Suprapubic skin (tissue), 4 donors: ENCODE measurements at regions not wholly inside any gene's neighbourhood (a gene's known extent, or its start where the extent isn't known, plus 50 kb on each side); places are given as distances from the start of the nearest gene placed in this dataset.

Experiments used
- DNase-seq, 2 donors: peaks; one replicate each; pipeline ENCODE4 v3.0.0-alpha.2; 2019; ENCODE audit warnings: low spot score in 2 of 2
- H3K27ac ChIP-seq: fragments of 200-600 bp; sonication (generic); one replicate; pipeline ENCODE4 v1.5.1; 2019
- H3K27me3 ChIP-seq: fragments of 200-600 bp; sonication (generic); one replicate; pipeline ENCODE4 v1.5.1; 2019
- H3K36me3 ChIP-seq: fragments of 200-600 bp; sonication (generic); one replicate; pipeline ENCODE4 v1.5.1; 2019
- H3K4me1 ChIP-seq: fragments of 200-600 bp; sonication (generic); one replicate; pipeline ENCODE4 v1.5.1; 2019
- H3K4me3 ChIP-seq: fragments of 200-600 bp; sonication (generic); one replicate; pipeline ENCODE4 v1.5.1; 2019; ENCODE audit warnings: mild to moderate bottlenecking
- H3K9me3 ChIP-seq: fragments of 200-600 bp; sonication (generic); one replicate; pipeline ENCODE4 v1.5.1; 2019
- CTCF ChIP-seq, 2 donors: fragments of 200-600 bp in 1 of 2; fragments of 450-650 bp in 1 of 2; sonication (generic) in 1 of 2; IDR thresholded peaks; one replicate each; pipeline ENCODE4 v1.5.1; 2016 to 2019; ENCODE audit warnings: antibody characterized with exemption in 2 of 2, mild to moderate bottlenecking in 1 of 2, moderate library complexity in 1 of 2
- EP300 ChIP-seq: sonication (generic); formaldehyde crosslinking; IDR thresholded peaks from one replicate; pipeline ENCODE4 v1.6.1; 2017; ENCODE audit warnings: antibody characterized with exemption
- POLR2A ChIP-seq, 2 donors: fragments of 450-650 bp; IDR thresholded peaks; one replicate each; pipeline ENCODE4 v1.6.1; 2017; ENCODE audit warnings: antibody characterized with exemption in 2 of 2, mild to moderate bottlenecking in 2 of 2, moderate library complexity in 2 of 2
- POLR2AphosphoS5 ChIP-seq, 3 donors: sonication (generic); formaldehyde crosslinking; IDR thresholded peaks; one replicate each; pipeline ENCODE4 v1.6.1; 2017; ENCODE audit warnings: antibody characterized with exemption in 3 of 3
- WGBS: methylation state at CpG from one replicate; pipeline ENCODE4 v1.1.5; 2018; 5-methylcytosine and 5-hydroxymethylcytosine counted together

- WGBS = 78% methylated on average over 3 of the region's 3 CpGs
- TF ChIP-seq EP300 (no peak), POLR2A (IDR thresholded peaks at IDR 0.05) (no peak), CTCF (IDR thresholded peaks at IDR 0.05) (no peak), POLR2AphosphoS5 (IDR thresholded peaks at IDR 0.05) (no peak)
- Histone ChIP-seq H3K4me1 (no peaks in the 10 kb centered on the region), H3K4me3 (no peak overlapping the region), H3K36me3 (no peaks in the 10 kb centered on the region), H3K9me3 (no peaks in the 10 kb centered on the region), H3K27me3 (no peaks in the 10 kb centered on the region), H3K27ac (no peak overlapping the region)
- DNase-seq = no peak
Observed at GRCh38 chr7:8965177-8965576, 531.8 kb downstream of the NXPH1 start.

GRCh38 chr7:8973601-8974000 lies 540.2 kb downstream of the NXPH1 start:
- 83% methylated on average over 3 of the region's 3 CpGs for WGBS
- Histone ChIP-seq H3K9me3 (no peaks in the 10 kb centered on the region), H3K27me3 (no peaks in the 10 kb centered on the region), H3K36me3 (no peaks in the 10 kb centered on the region), H3K4me3 (no peak overlapping the region), H3K27ac (no peak overlapping the region), H3K4me1 (no peaks in the 10 kb centered on the region)
- TF ChIP-seq POLR2AphosphoS5 (IDR thresholded peaks at IDR 0.05) = no peak
- no peak for TF ChIP-seq CTCF (IDR thresholded peaks at IDR 0.05)
- no peak for TF ChIP-seq POLR2A (IDR thresholded peaks at IDR 0.05)
- TF ChIP-seq EP300 = no peak
- DNase-seq = no peak

DNA sequence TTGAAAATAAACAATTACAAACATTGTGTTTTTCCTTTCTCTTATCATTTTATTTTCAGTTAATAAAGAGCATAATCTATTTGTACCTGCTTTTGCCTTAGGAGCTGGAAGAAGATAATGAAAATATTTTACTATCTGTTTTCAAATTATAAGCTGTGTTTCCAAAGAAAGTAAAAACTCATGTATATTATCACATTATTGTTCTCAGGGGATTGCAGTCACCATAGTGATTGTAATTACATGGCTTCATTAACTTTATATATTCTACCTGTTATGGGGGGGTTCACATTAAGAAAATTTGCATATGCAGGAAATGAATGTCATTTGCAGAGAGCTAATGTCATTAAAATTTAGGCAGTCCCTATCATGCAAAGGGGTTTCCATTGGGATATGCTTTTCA lies 542.3 kb downstream of the NXPH1 start:
- no peak overlapping the region for H3K4me3 ChIP-seq
- no peak for TF ChIP-seq EP300
- TF ChIP-seq CTCF (IDR thresholded peaks at IDR 0.05) = no peak
- TF ChIP-seq POLR2AphosphoS5 (IDR thresholded peaks at IDR 0.05) = no peak
- no peak for TF ChIP-seq POLR2A (IDR thresholded peaks at IDR 0.05)
- no peaks in the 10 kb centered on the region for H3K36me3 ChIP-seq
- no peak for DNase-seq
- H3K4me1 ChIP-seq = no peaks in the 10 kb centered on the region
- no peaks in the 10 kb centered on the region for H3K27me3 ChIP-seq
- H3K27ac ChIP-seq = no peak overlapping the region
- H3K9me3 ChIP-seq = no peaks in the 10 kb centered on the region

- no peak overlapping the region for H3K27ac ChIP-seq
- H3K4me1 ChIP-seq = no peaks in the 10 kb centered on the region
- H3K9me3 ChIP-seq = no peaks in the 10 kb centered on the region
- 63% methylated on average over 2 of the region's 2 CpGs for WGBS
- no peaks in the 10 kb centered on the region for H3K27me3 ChIP-seq
- TF ChIP-seq EP300 (no peak), POLR2A (IDR thresholded peaks at IDR 0.05) (no peak), CTCF (IDR thresholded peaks at IDR 0.05) (no peak), POLR2AphosphoS5 (IDR thresholded peaks at IDR 0.05) (no peak)
- no peak for DNase-seq
- H3K36me3 ChIP-seq = no peaks in the 10 kb centered on the region
- H3K4me3 ChIP-seq = no peak overlapping the region
Observed at GRCh38 chr7:8982338-8982992, 549.1 kb downstream of the NXPH1 start.

DNA sequence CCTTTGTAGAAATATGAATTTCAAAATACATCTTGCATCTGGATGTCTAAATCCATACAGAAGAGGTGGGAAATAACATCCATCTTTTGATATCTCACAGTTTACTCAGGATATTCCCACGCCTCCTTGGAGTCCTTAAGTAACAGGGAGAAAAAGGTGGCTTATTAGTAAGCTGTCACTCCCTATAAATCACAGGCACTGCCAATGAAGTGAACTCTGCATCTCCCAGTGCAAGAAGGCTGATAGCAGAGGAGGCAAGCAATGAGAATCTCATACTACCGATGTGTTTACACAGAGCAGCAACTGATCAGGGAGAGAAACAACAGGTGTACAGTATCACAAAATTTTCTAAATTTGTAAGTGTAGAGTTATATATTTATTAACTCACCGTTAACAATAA lies 551.8 kb downstream of the NXPH1 start:
- TF ChIP-seq CTCF (IDR thresholded peaks at IDR 0.05) (no peak), POLR2A (IDR thresholded peaks at IDR 0.05) (no peak), POLR2AphosphoS5 (IDR thresholded peaks at IDR 0.05) (no peak), EP300 (no peak)
- H3K27me3 ChIP-seq = no peaks in the 10 kb centered on the region
- no peaks in the 10 kb centered on the region for H3K9me3 ChIP-seq
- H3K4me1 ChIP-seq = no peaks in the 10 kb centered on the region
- H3K4me3 ChIP-seq = no peak overlapping the region
- no peak overlapping the region for H3K27ac ChIP-seq
- H3K36me3 ChIP-seq = no peaks in the 10 kb centered on the region
- WGBS = 86% methylated on average over 3 of the region's 3 CpGs
- no peak for DNase-seq
